Naive thymus-derived CD8-positive, alpha-beta T cell (primary cell): ENCODE measurements at regions not wholly inside any gene's neighbourhood (a gene's known extent, or its start where the extent isn't known, plus 50 kb on each side); places are given as distances from the start of the nearest gene placed in this dataset.
A peak's percentile ranks its signal among the peaks of the same experiment; 100 is the strongest.

Source experiments
- ATAC-seq, 2 donors: fragments of 150-1000 bp; cut with Tn5 transposase in 1 of 2; sonication (Bioruptor Pico), chemical (Tn5 transposase) in 1 of 2; 1 replicate in 1 of 2; 2 replicates in 1 of 2; pipeline ENCODE4 v1.10.0; 2021; ENCODE audit warnings: mild to moderate bottlenecking in 2 of 2, moderate library complexity in 2 of 2
- POLR2A ChIA-PET: fragments of 350-600 bp; sonication (Branson Sonifier 250); formaldehyde crosslinking; loops from one replicate; lab custom pipeline; 2021; ENCODE audit warnings: antibody characterized with exemption; lab: Charles Lee
- DNase-seq, 10 donors: peaks; one replicate each; pipeline versions ENCODE4 v3.0.0 to v3.0.0-alpha.2; 2020 to 2022
- H3K27ac Mint-ChIP-seq, 10 donors: one replicate each; pipeline ENCODE4 v1.8.0; 2020 to 2022; ENCODE audit warnings: mild to moderate bottlenecking in 10 of 10, mixed read lengths in 10 of 10, moderate library complexity in 4 of 10, inconsistent platforms in 1 of 10
- H3K27me3 Mint-ChIP-seq, 5 donors: one replicate each; pipeline ENCODE4 v1.8.0; 2021 to 2022; ENCODE audit warnings: mixed read lengths in 5 of 5
- H3K36me3 Mint-ChIP-seq, 3 donors: one replicate each; pipeline ENCODE4 v1.8.0; 2020 to 2022; ENCODE audit warnings: mixed read lengths in 3 of 3, mild to moderate bottlenecking in 2 of 3, inconsistent platforms in 1 of 3
- H3K4me1 Mint-ChIP-seq, 4 donors: one replicate each; pipeline ENCODE4 v1.8.0; 2021 to 2022; ENCODE audit warnings: mixed read lengths in 4 of 4
- H3K4me3 Mint-ChIP-seq, 10 donors: one replicate each; pipeline ENCODE4 v1.8.0; 2020 to 2022; ENCODE audit warnings: mild to moderate bottlenecking in 10 of 10, mixed read lengths in 10 of 10, moderate library complexity in 6 of 10, inconsistent platforms in 1 of 10
- H3K9me3 Mint-ChIP-seq, 9 donors: one replicate each; pipeline ENCODE4 v1.8.0; 2020 to 2022; ENCODE audit warnings: mixed read lengths in 9 of 9, mild to moderate bottlenecking in 3 of 9, inconsistent platforms in 1 of 9, moderate library complexity in 1 of 9

DNA sequence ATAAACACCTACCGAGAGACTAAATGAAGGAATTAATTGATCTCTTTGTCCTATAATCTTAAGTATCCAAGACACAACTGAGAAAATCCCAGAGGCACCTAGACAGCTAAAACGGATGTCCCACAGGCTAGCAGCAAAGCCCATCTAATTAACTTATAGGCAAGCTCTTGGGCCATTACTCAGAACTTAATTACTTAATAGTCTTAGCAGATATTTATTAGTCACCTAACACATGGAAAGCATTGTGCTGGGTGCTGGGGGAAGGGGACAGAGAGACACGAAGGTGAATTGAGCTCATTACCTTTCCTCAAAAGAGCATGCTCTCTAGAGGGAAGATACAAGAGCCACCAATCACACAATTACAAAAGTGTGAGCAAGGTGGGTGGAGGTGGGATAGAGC, 189.8 kb upstream of the PROK2 start:
- Mint-ChIP-seq H3K36me3 (peaks cover 0 to 7% (median 0%) of the 10 kb centered on the region in 3 donors), H3K27ac (peak overlapping the region in 1 of 10 donors; percentile 56), H3K4me3 (no peak overlapping the region), H3K4me1 (peaks cover 0 to 2% (median 0%) of the 10 kb centered on the region in 4 donors), H3K9me3 (no peaks in the 10 kb centered on the region), H3K27me3 (peaks cover 0 to 18% (median 8%) of the 10 kb centered on the region in 5 donors)
- no peak for ATAC-seq
- POLR2A ChIA-PET, result no interaction called here
- no peak for DNase-seq

DNA sequence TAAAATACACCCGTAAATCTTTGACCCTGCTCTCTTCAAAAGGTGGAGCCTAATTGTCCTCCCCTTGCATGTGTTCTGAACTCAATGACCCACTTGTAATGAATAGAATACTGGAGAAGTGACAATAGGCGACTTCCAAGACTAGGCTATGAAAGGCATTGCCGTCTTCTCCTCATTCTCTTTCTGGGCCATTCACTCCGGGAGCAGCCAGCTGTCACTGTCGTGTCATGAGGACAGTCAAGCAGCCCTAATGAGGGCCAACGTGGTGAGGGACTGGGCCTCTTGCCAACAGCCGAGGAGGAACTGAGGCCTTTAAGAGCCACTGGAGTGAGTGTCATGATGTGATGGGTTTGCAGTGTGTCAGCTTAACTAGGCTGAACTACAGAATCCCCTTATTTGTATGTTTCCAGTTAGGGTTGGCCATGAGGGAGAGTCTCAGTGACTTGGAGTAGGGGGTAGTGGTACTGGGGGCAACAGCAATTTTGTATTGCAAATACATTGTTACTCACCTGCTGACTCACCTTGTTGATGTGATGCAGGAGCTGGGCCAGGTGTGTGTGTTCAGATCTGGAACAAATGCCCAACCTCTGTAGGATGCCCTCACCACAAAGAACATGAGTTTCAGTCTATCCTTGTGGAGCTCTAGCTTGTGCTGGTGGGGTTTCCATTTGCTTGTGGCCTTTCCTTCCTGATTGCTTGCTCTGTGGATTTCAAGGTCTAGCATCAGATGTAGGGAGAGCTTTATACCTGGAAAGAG, 188.5 kb upstream of the PROK2 start:
- H3K4me3 Mint-ChIP-seq, result no peak overlapping the region
- peaks cover 0 to 7% (median 0%) of the 10 kb centered on the region in 3 donors for H3K36me3 Mint-ChIP-seq
- peaks cover 0 to 18% (median 7%) of the 10 kb centered on the region in 5 donors for H3K27me3 Mint-ChIP-seq
- H3K4me1 Mint-ChIP-seq, result peaks cover 0 to 2% (median 0%) of the 10 kb centered on the region in 4 donors
- no peak for ATAC-seq
- POLR2A ChIA-PET, result no interaction called here
- H3K9me3 Mint-ChIP-seq, result no peaks in the 10 kb centered on the region
- no peak overlapping the region for H3K27ac Mint-ChIP-seq
- DNase-seq, result no peak

DNA sequence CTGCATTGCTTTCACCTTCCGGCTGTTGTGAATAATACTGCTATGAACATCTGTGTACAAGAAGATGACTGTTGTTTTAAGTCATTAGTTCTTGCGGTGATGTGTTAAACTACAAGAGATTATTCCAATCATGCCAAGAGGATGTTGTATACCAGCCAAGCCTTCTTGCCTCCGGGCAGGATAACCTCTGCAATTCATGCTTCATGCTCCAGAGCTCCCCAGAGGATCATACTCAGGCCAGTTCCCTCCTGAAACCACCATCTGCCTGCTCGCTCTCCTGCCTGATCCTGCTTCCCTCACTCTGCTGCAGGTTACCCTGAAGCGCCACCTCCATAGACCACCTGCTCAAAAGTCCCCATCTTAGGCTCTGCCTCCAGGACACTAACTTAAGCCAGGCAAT, 187.1 kb upstream of the PROK2 start:
- Mint-ChIP-seq H3K27me3 (peaks cover 2 to 19% (median 5%) of the 10 kb centered on the region in 5 donors), H3K27ac (peak overlapping the region in 1 of 10 donors; percentile 17), H3K4me1 (peaks cover 0 to 2% (median 0%) of the 10 kb centered on the region in 4 donors), H3K36me3 (peaks cover 0 to 7% (median 0%) of the 10 kb centered on the region in 3 donors), H3K9me3 (no peaks in the 10 kb centered on the region), H3K4me3 (no peak overlapping the region)
- DNase-seq (no peak), ATAC-seq (no peak)
- POLR2A ChIA-PET, result no interaction called here

DNA sequence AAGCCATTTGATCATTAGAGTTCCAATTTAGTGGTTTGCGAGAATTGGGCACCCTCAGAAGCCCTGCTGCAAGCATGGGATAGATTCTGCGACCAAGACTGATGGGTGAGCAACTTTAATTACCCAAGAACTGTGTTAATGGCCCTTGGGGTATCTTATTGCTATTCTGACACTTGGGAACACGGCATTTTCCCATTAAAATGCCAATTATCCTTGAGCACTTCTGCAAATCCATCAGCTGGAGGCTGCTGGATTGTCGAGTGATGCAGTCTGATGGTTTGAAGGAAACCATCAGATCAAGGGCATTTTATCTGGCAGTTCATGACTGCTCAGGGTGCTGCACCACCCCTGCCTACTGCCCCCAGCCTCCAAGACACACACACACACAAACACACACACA, 183.6 kb upstream of the PROK2 start:
- POLR2A ChIA-PET, result no interaction called here
- Mint-ChIP-seq H3K27me3 (peaks cover 12 to 33% (median 13%) of the 10 kb centered on the region in 5 donors), H3K9me3 (peaks cover 0 to 2% (median 0%) of the 10 kb centered on the region in 9 donors), H3K4me1 (peaks cover 0 to 2% (median 0%) of the 10 kb centered on the region in 4 donors), H3K36me3 (peaks cover 0 to 3% (median 0%) of the 10 kb centered on the region in 3 donors), H3K4me3 (no peak overlapping the region), H3K27ac (no peak overlapping the region)
- DNase-seq, result no peak
- ATAC-seq, result no peak

DNA sequence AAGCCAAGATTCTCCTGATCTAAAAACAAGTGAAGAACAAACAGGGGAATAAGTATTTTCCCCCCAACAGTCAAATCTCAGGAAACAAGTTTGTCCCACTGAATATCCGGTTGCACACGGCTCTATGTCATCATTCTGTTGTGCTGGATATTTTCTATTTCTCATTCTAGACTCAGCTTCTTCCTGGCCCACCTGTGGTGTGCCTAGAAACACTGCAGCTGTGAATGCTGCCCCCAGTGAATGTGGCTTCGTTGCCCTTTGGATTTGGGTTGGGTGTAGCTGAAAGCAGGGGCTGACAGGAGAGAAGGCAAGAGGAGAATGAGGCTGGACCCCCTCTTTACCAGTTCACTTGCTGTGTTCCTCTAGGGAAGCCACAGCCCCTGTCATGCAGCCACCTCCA, 181.2 kb upstream of the PROK2 start:
- H3K27ac Mint-ChIP-seq, result no peak overlapping the region
- H3K4me1 Mint-ChIP-seq, result no peaks in the 10 kb centered on the region
- peaks cover 7 to 25% (median 13%) of the 10 kb centered on the region in 5 donors for H3K27me3 Mint-ChIP-seq
- ATAC-seq (no peak), DNase-seq (no peak)
- H3K36me3 Mint-ChIP-seq, result no peaks in the 10 kb centered on the region
- POLR2A ChIA-PET, result interaction anchor here (0.6 kb wide), 1 partner anchor 1049 kb away, joined by 3 read pairs; no protein-coding TSS in a partner anchor
- H3K4me3 Mint-ChIP-seq, result no peak overlapping the region
- H3K9me3 Mint-ChIP-seq, result peaks cover 0 to 2% (median 0%) of the 10 kb centered on the region in 9 donors

DNA sequence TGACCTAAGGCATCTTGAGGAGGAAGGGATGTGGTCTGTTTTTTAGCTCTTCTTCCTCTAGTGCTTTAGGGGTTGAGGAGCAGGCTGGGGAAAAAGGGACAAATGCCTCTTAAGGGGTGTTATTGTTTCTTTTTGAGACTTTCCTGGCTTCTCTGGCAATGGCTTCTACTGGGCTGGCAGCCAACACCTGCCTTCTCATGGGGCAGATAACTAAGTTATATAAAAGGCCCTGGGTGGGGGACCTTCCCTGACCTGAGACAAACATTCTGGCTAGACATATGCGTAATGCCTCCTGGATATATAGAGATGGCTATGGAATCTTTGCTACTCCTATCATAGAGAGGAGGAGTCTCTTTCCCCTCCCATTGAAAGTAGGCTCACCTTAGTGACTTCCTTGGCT, 179.2 kb upstream of the PROK2 start:
- H3K27me3 Mint-ChIP-seq, result peaks cover 7 to 25% (median 13%) of the 10 kb centered on the region in 5 donors
- no peak overlapping the region for H3K27ac Mint-ChIP-seq
- no peaks in the 10 kb centered on the region for H3K36me3 Mint-ChIP-seq
- POLR2A ChIA-PET, result no interaction called here
- H3K9me3 Mint-ChIP-seq, result peaks cover 0 to 2% (median 0%) of the 10 kb centered on the region in 9 donors
- no peak for DNase-seq
- H3K4me3 Mint-ChIP-seq, result no peak overlapping the region
- no peaks in the 10 kb centered on the region for H3K4me1 Mint-ChIP-seq
- no peak for ATAC-seq

DNA sequence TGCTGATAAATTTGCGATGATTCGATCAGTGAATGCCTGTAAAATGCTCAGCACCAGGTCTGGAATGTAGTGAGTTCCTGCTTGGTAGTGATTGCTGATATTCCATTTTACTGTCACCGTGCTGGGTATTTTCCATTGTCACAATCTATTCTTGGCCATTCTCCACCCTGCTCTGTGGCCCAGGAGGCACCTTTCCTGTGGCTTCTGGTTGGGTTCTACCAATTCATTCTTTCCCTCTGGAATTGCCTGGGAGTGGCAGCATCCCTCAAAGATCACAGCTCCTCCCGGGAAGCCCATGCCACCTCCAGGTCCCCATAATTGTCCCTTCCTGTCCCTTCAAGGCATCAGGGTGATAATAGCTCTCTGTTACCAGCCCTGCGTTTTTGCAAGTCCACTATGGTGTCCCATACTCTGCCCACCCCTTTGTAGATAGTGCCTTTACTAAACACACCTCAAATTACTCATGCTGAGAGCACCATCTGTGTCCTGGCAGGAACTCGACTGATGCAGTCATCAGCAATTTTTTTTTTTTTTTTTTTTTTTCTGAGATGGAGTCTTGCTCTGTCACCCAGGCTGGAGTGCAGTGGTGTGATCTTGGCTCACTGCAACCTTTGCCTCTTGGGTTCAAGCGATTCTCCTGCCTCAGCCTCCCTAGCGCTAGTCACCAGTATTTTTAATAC, 177.8 kb upstream of the PROK2 start:
- POLR2A ChIA-PET, result interaction anchor here (0.7 kb wide), 1 partner anchor 1075 kb away, joined by 3 read pairs; no protein-coding TSS in a partner anchor
- H3K36me3 Mint-ChIP-seq, result no peaks in the 10 kb centered on the region
- peaks cover 7 to 25% (median 13%) of the 10 kb centered on the region in 5 donors for H3K27me3 Mint-ChIP-seq
- no peak for DNase-seq
- H3K27ac Mint-ChIP-seq, result no peak overlapping the region
- H3K9me3 Mint-ChIP-seq, result peaks cover 0 to 2% (median 0%) of the 10 kb centered on the region in 9 donors
- ATAC-seq, result no peak
- H3K4me1 Mint-ChIP-seq, result no peaks in the 10 kb centered on the region
- H3K4me3 Mint-ChIP-seq, result no peak overlapping the region

DNA sequence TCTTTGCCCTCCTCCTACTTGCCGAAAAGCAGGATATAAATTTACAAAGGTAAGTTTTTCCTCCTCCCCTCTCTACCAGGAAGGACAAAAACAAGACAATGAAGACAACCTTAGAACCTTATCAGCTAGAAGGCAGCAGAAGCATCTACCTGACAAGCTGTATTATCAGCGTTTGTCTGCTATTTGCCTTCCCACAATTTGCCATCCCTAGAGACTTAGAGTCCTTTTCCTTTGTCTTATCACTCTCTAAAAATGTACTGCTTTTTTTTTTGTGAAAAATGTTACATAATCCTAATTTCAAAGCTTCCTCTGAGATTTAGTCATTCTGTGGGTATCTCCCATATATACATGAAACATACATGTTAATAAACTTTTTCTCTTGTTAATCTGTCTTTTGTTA, 176.9 kb upstream of the PROK2 start:
- H3K27ac Mint-ChIP-seq, result no peak overlapping the region
- DNase-seq, result no peak
- POLR2A ChIA-PET, result no interaction called here

DNA sequence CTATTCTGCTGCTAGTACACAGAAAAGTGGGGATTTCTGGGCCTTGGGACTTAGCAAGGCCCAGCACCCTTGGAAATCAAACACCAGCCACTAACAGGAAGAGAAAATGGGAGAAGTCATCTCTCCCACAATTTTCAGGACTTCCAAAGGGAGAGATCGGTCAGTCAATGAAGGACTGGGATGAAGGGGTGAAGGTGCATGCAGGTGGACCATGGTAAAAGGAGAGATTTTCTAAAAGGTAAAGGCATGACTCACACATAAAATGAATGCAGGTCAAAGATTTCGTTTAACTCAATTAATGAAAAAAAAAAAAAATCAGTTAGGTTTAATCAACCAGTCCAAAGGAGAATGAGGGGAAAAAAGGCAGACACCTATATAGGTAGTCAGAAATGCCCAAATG, 176.4 kb upstream of the PROK2 start:
- DNase-seq (no peak), ATAC-seq (no peak)
- POLR2A ChIA-PET, result interaction anchor here (0.5 kb wide), 1 partner anchor 618 kb away, joined by 4 read pairs; no protein-coding TSS in a partner anchor
- H3K4me3 Mint-ChIP-seq, result no peak overlapping the region
- peaks cover 3 to 15% (median 9%) of the 10 kb centered on the region in 5 donors for H3K27me3 Mint-ChIP-seq
- no peaks in the 10 kb centered on the region for H3K36me3 Mint-ChIP-seq
- H3K9me3 Mint-ChIP-seq, result no peaks in the 10 kb centered on the region
- no peaks in the 10 kb centered on the region for H3K4me1 Mint-ChIP-seq
- H3K27ac Mint-ChIP-seq, result no peak overlapping the region

More for the DNA sequence above, 176.9 kb upstream of the PROK2 start:
- Mint-ChIP-seq H3K36me3 (no peaks in the 10 kb centered on the region), H3K4me1 (no peaks in the 10 kb centered on the region), H3K9me3 (peaks cover 0 to 2% (median 0%) of the 10 kb centered on the region in 9 donors), H3K27me3 (peaks cover 7 to 20% (median 12%) of the 10 kb centered on the region in 5 donors), H3K4me3 (no peak overlapping the region)
- no peak for ATAC-seq

DNA sequence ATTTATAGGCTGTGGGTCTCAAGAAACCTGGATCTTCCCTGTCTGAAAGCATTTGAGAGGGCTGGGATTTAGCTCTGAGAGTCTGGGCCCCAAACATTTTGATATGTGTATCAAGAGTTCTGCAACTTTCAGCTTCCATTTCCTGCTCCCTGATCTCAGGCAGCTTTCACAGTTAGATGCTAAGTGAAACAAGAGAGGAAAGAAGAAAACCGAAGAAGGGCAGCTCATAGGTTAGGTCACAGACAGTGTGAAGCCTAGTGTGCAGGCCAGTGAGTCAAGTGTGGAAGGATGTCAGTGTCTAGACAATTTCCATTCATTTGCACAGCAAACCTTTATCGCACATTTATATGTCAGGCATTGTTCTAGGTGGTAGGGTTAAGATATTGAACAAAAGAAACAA, 173.6 kb upstream of the PROK2 start:
- Mint-ChIP-seq H3K4me3 (no peak overlapping the region), H3K27ac (peak overlapping the region in 1 of 10 donors; percentile 13), H3K36me3 (no peaks in the 10 kb centered on the region), H3K4me1 (peaks cover 0 to 9% (median 2%) of the 10 kb centered on the region in 4 donors), H3K27me3 (peaks cover 0 to 7% (median 0%) of the 10 kb centered on the region in 5 donors), H3K9me3 (no peaks in the 10 kb centered on the region)
- no peak for ATAC-seq
- no peak for DNase-seq
- POLR2A ChIA-PET, result no interaction called here

DNA sequence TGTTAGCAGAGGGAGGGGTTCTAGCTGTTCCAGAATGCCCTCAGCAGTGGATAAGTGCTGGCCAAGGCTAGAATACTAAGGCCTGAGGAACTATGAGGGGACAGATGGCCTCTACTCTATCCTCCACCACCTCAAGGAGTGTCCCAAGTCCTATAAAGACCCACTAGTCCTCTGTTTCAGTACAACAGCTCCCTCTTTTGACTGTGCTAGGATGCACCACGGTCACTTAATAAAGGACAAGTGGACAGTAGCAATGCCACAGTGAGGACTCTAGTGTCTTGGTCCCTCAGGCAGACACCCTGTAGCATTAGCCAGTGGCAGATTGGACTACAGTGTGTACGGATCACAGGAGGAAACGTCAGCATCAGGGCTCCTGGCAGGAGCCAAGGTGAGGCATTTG, 171.8 kb upstream of the PROK2 start:
- POLR2A ChIA-PET, result interaction anchor here (1.2 kb wide), 1 partner anchor 710 kb away, joined by 3 read pairs; no protein-coding TSS in a partner anchor
- H3K36me3 Mint-ChIP-seq, result no peaks in the 10 kb centered on the region
- no peak for ATAC-seq

DNA sequence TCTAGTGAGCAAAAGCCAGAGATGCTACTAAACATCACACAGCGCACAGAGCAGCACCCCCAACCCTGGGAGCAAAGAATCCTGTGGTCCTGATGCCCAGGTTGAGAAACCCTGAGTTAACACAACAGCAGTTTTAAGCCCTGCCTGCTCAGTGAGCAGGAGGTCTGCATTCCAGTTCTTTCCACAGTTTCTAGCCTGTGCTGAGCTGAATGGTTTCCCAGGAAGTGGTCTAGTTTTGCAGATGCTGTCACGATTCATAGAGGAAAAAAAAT, 171.1 kb upstream of the PROK2 start:
- Mint-ChIP-seq H3K9me3 (no peaks in the 10 kb centered on the region), H3K4me1 (peaks cover 0 to 9% (median 2%) of the 10 kb centered on the region in 4 donors), H3K4me3 (no peak overlapping the region), H3K36me3 (no peaks in the 10 kb centered on the region), H3K27ac (no peak overlapping the region), H3K27me3 (no peaks in the 10 kb centered on the region)
- DNase-seq, result no peak
- ATAC-seq, result no peak
- POLR2A ChIA-PET, result interaction anchor here (1.2 kb wide), 1 partner anchor 710 kb away, joined by 3 read pairs; no protein-coding TSS in a partner anchor

More for the DNA sequence above, 171.8 kb upstream of the PROK2 start:
- Mint-ChIP-seq H3K4me1 (peaks cover 0 to 9% (median 2%) of the 10 kb centered on the region in 4 donors), H3K9me3 (no peaks in the 10 kb centered on the region), H3K4me3 (no peak overlapping the region), H3K27ac (no peak overlapping the region), H3K27me3 (peaks cover 0 to 3% (median 0%) of the 10 kb centered on the region in 5 donors)
- DNase-seq, result no peak
